ENCODE measurements at regions not wholly inside any gene's neighbourhood (a gene's known extent, or its start where the extent isn't known, plus 50 kb on each side); places are given as distances from the start of the nearest gene placed in this dataset.

DNA sequence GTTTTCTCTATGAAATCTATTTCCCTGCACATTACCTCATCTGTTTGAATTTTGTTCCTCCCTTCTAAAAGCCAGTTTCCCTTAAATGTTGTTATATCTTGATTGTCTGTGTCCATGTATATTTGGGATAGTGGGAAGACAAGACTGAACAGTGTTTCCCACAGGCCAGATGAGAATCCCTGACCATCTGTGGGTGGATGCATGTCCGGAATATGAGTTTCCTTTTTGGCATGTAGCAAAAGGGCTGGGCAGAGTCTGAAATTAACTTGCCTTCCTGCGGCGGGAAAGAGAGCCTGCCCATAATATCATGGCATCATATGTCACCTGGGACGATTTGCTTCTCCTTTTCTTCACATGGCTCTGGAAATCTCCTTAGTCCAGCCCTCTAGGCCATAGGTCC, 385.8 kb upstream of the MAF start:
- TF ChIP-seq, protein P1, sequence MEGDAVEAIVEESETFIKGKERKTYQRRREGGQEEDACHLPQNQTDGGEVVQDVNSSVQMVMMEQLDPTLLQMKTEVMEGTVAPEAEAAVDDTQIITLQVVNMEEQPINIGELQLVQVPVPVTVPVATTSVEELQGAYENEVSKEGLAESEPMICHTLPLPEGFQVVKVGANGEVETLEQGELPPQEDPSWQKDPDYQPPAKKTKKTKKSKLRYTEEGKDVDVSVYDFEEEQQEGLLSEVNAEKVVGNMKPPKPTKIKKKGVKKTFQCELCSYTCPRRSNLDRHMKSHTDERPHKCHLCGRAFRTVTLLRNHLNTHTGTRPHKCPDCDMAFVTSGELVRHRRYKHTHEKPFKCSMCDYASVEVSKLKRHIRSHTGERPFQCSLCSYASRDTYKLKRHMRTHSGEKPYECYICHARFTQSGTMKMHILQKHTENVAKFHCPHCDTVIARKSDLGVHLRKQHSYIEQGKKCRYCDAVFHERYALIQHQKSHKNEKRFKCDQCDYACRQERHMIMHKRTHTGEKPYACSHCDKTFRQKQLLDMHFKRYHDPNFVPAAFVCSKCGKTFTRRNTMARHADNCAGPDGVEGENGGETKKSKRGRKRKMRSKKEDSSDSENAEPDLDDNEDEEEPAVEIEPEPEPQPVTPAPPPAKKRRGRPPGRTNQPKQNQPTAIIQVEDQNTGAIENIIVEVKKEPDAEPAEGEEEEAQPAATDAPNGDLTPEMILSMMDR (IDR thresholded peaks at IDR 0.05): no peak
- no peak for TF ChIP-seq POLR2A (IDR thresholded peaks at IDR 0.05)

Data from lower leg skin (tissue), 3 donors.